ENCODE measurements at regions not wholly inside any gene's neighbourhood (a gene's known extent, or its start where the extent isn't known, plus 50 kb on each side); places are given as distances from the start of the nearest gene placed in this dataset.
"Not testable (repeated sequence)": the region's sequence is repeated elsewhere in the genome, so short reads cannot be mapped to it uniquely, and the experiment has no call there.

- DNase-seq (ENCODE audit: low read depth, low spot score) = no peak
Measured at GRCh38 chr14:49121246-49121645, 464.9 kb downstream of the RPS29 start.

DNA sequence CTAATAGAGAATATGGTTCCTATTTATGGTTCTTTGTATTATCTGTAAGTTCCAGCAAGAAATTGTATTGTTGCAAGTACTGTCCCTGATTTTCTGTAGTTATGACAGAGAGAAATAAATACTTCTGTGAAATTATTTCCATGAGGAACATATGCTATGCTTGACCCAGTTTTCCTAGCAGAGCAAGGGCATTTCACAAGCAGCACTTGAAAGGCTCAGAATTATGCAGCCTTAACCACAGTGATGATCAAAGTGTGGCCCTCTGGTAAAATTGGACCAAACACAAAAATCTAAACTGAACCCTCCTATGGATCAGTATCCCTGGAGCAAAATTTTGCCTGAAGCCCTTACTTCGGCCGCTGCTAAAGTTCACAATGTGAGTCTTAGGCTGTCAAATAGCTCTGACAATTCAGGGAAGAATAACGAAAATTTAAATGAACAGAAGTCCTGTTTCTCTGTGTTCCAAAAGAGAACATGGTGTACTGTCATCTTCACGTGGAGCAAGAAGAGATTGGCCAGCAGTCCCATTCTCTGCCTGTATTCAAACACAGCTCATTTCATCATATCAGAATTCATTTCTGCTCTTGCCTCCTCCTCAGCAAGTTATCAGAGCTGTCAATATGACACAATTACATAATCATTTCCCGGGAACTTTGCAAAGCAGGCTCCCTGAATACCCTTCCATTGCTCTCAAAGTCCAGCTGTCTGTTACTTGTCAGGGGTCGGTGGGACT is 471.9 kb downstream of the RPS29 start:
- no peak for DNase-seq (ENCODE audit: low read depth, low spot score)

- DNase-seq (ENCODE audit: low read depth, low spot score) = no peak
Measured at GRCh38 chr14:49106741-49107667, 479.2 kb downstream of the RPS29 start.

DNA sequence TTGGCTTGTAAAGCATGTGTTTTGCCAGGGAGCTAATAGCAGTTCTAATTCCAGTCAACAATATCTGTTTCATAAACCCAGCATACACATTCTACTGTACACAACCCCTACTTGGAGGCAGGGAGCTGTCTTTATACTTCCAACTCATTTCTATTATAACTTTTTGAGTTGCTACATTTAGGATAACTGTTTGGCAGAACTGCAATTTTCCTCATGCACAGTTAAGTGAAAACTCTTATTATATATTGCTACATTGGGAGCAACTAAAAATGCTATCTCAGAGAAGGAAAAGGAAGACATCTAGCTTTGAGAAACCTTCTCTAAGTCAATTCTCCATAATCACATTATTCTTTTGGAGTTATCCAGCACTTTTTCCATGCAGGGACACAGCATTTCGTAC is 480.2 kb downstream of the RPS29 start:
- no peak for DNase-seq (ENCODE audit: low read depth, low spot score)

GRCh38 chr14:49105512-49105911 is 480.7 kb downstream of the RPS29 start:
- DNase-seq (ENCODE audit: low read depth, low spot score) = no peak

- no peak for DNase-seq (ENCODE audit: low read depth, low spot score)
Measured at GRCh38 chr14:49092345-49092744, 493.8 kb downstream of the RPS29 start.

DNA sequence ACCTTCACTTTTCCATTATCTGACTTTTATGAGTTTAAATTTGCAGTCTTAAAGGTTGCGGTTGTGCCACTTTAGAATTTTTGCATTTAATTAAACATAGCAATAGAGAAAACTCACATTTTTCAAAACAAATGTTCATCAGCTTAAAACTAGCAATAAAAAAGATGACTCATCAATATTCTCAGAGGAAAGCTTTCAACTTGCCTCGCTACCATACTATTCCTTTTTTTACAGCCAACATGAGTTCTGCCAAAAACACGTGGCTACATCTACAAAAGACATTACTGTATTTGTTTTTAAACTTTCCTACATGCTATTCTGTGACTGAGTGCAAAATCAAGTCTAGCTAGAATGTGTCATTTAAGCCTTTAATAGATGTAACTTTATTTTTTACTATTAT is 497.1 kb downstream of the RPS29 start:
- no peak for DNase-seq (ENCODE audit: low read depth, low spot score)

DNA sequence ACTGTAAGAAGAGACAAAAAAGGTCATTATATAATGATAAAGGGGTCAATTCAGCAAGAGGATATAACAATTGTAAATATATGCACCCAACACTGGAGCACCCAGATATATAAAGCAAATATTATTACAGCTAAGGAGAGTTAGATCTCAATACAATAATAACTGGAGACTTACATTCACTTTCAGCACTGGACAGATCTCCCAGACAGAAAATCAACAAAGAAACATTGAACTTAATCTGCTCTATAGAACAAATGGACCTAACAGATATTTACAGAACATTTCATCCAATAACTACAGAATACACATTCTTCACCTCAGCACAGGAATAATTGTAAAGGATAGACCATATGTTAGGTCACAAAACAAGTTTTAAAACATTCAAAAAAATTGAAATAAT is 512.9 kb downstream of the RPS29 start:
- DNase-seq (ENCODE audit: low read depth, low spot score) = not testable (repeated sequence)

DNA sequence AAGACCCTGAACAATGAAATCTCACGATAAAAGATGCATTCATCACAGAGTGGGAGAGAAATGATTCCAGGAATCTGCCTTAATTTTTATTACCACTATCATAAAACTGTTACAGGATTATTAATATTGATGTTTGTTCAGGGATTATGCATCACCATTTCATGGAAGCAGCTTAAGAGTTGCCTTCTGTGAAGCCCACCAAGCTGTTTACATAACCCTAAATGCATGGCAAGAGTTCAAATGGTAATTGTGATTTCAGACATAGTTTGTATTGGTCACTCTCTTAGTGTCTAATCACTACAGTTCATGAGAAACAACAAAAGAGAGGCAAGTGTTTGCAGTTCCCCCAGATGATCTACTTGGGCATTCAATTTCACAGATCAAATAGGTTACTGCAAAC is 527.7 kb downstream of the RPS29 start:
- DNase-seq (ENCODE audit: low read depth, low spot score) = no peak

DNA sequence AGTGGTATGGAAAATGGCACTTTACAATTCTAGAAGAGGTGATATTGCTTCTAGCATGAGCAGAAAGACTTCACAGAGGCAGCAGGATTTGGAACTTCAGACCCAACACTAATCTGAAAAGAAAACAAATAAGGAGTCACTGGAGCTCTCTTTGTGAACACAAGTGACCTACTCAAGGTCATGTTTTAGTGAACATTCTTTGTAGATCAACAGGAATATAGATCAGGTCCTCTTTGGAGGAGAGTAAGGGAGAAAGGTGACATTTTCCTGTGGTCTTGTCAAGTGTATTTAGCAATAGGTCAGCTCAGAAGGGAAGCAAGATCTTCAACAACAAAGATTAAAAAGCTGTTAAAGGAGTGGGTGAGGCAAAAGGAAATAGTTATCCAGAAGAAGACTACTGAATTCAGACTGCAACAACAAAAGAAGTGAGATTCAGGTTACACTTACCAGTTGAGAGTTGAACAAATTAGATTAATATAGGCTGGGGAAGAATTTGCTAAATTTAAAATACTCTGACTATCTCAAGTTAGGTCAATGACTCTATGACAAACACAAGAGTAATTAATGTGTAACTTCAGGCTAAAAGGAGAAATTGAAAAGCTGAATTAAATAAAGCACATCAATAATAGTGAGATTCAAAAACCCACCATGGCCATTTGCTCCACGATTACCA is 528.2 kb downstream of the RPS29 start:
- DNase-seq (ENCODE audit: low read depth, low spot score) = no peak

DNA sequence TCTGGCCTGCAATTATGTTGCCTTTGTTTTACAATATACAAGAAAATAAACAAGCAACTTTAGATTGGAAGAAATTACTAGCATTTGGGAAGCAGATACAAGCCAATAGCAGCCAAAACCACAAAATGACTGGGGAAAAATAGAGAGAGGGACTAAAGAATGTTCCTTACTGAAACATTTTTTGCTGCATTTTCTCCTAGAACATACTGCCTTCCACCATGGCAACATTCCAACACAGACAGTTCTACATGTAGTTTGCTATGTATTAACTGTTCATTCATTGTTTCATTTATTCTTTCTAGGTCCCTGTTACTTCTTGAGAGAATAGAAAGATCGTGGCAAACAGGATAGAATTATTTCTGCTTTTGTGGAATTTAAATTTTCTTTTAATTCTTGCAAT is 530.2 kb downstream of the RPS29 start:
- DNase-seq (ENCODE audit: low read depth, low spot score) = no peak

DNA sequence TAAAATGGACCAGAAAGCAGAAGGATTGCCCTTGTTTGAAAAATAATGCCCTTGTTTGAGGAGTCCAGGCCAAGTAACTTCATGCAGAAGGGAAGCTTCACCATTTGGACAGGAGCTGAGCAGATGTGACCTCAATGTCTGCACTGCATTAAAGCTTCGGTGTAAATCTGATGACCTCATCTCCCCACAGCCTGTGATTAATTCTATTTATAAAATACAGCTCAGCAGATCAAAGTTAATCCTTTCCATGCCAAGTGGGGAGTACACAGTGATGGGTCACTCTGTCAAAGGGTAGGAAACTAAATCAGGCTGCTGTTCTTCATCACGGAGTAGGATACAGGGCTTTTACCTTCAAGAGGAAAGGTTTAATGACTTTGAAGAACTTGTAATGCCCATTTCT is 533.7 kb downstream of the RPS29 start:
- DNase-seq (ENCODE audit: low read depth, low spot score) = no peak

- no peak for DNase-seq (ENCODE audit: low read depth, low spot score)
Measured at GRCh38 chr14:49051328-49052060, 534.7 kb downstream of the RPS29 start.

DNA sequence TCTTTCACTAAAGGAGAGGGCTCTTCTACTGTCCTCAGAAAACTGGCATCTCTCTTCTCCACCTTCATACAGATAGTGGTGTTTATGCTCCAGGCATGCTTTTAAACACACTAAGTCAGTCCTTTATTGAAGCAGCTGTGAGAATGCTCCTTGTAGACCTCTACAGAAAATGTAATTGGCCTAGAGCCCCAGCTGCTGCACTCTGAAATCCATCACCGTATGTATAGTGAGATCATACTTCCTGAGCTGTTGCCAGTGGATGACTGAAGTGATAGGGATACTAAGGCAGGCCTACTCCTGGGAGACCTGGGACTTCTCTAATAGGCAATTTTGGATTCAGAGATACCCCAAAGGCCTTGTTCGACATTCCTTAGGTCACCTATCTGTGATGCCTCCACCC is 535.4 kb downstream of the RPS29 start:
- DNase-seq (ENCODE audit: low read depth, low spot score) = no peak

DNA sequence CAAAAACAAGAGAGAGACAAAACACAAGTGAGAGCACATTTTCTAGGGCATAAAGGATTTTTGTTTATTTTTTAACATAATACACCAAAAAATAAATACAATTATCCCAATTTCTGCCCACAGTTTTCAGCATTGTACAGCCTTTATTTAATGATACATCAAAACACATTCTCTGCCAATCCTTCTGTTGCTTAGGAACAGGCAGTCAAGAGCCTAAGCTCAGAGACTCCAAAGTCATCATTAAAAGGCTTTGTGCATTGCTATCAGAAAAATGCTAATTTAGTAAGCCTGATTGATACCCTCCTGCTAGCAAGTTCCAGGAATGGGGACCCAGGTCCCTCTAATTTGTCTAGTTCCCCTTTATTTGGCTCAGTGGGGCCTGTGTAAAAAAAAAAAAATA is 536.5 kb downstream of the RPS29 start:
- DNase-seq (ENCODE audit: low read depth, low spot score) = no peak

DNA sequence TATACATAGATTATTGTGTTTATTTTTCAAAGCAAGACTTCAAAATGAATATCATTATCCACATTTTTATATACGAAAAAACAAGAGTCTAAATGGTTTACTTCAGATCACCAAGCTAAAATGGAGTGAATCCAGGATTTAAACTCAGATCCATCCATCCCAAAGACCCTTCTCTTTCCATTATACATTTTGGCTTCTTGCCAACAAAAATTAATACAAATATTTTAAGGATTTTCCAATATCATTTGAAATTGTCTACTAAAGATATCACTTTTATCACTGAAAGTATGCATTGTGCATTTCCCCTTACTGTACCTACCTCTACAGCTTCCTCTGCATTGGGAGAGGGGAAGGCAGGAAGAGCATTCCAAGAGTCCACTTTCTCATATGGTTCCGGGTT is 541.2 kb downstream of the RPS29 start:
- no peak for DNase-seq (ENCODE audit: low read depth, low spot score)

GRCh38 chr14:49036984-49037516 is 549.1 kb downstream of the RPS29 start:
- DNase-seq (ENCODE audit: low read depth, low spot score) = no peak

DNA sequence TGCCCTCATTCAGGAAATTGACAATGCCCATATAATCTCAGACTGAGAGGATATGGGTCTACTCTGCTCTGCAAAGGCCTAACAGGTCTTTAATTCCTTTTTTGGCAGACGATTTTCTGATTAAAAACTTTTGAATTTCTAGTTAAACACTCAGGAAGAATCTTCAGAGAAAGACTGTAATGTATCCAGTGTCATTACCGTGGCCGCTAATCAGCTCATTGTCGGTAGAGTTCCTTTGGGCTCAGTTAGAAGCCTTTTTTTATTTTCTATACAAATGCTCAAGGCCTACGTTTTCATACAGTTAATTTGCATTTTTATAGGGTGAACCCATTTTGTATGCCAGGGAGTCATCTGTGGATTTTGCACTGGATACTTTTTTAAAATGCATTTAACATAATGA is 549.9 kb downstream of the RPS29 start:
- no peak for DNase-seq (ENCODE audit: low read depth, low spot score)

GRCh38 chr14:49033131-49033530 is 553.0 kb downstream of the RPS29 start:
- no peak for DNase-seq (ENCODE audit: low read depth, low spot score)

DNA sequence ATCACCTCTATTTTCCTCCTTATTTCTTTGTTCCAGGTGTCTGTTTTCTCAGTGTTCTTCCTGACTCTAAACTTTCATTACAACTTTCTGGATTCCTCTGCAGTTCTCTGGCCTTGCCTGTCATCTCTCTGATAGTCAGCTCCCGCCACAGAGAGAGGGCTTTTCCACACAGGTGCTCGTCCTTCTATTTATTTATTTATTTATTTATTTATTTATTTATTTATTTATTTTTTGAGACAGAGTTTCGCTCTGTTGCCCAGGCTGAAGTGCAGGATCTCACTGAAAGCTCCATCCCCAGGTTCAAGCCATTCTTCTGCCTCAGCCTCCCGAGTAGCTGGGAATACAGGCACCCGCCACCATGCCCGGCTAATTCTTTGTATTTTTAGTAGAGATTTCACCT is 554.5 kb downstream of the RPS29 start:
- not testable (repeated sequence) for DNase-seq (ENCODE audit: low read depth, low spot score)

DNA sequence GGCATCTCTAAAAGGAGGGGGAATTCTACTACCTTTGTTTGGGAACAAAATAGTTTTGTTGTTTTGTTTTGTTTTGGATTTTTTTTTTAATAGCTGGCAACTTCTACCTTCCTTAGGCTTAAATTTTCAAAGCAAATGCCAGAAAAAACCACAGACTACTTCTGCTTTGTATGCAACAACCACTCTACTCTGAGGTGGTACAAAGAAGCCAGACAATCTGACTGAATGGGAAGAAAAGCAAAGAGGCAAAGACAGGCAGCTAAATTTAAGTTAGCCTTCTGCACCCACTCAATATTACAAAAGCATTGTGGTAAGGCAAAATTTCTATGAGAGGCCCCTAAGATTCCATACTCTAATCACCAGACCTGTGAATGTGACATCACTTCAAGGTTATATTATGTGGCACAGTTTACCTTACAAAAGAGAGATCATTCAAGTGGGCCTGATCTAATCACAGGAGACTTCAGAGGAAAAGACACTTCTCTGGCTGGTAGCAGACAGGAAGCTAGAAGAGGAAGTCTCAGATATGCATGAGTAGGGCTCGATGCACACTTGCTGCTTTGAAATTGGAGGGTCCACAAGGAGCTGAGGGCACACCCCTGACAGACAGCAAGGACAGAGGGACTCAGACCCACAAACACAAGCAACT is 566.6 kb downstream of the RPS29 start:
- DNase-seq (ENCODE audit: low read depth, low spot score) = no peak

All from brain pericyte (primary cell).